Panc1 (cell line): ENCODE measurements at regions not wholly inside any gene's neighbourhood (a gene's known extent, or its start where the extent isn't known, plus 50 kb on each side); places are given as distances from the start of the nearest gene placed in this dataset.

Source experiments
- ATAC-seq: fragments of 200-7000 bp; cut with Tn5 transposase; 2 replicates; pipeline ENCODE4 v1.9.1; 2020; ENCODE audit warnings: mild to moderate bottlenecking, moderate library complexity
- BruUV-seq: library from RNA; stranded (reverse); fragments of 400-500 nt; replicated peaks from 2 replicates; lab custom pipeline; 2021; lab: Mats Ljungman, UMichigan
- CTCF ChIA-PET: fragments of 300-600 bp; sonication (Branson Sonifier 250); formaldehyde crosslinking; loops from one replicate; lab custom pipeline; 2022; ENCODE audit warnings: antibody characterized with exemption; lab: Charles Lee
- POLR2A ChIA-PET: fragments of 300-600 bp; sonication (Branson Sonifier 250); formaldehyde crosslinking; loops from one replicate; lab custom pipeline; 2022; ENCODE audit warnings: antibody characterized with exemption; lab: Charles Lee
- DNase-seq: peaks from one replicate; pipeline ENCODE4 v3.0.0-alpha.2; 2010; ENCODE audit warnings: low read depth, low spot score
- H3K27ac ChIP-seq: 2 replicates; pipeline ENCODE4 v1.5.1; 2011; ENCODE audit warnings: mild to moderate bottlenecking, low read length, inconsistent platforms
- H3K27me3 ChIP-seq: fragments of 200-500 bp; sonication (Bioruptor generic); 2 replicates; pipeline ENCODE4 v1.6.0; 2014; ENCODE audit warnings: low read length, inconsistent platforms; ENCODE audit not compliant: control insufficient read depth, insufficient read depth
- H3K36me3 ChIP-seq: fragments of 200-500 bp; sonication (Bioruptor generic); 2 replicates; pipeline ENCODE4 v1.5.1; 2014; ENCODE audit warnings: inconsistent platforms, mild to moderate bottlenecking, low read length, moderate library complexity; ENCODE audit not compliant: control insufficient read depth, insufficient read depth
- H3K4me1 ChIP-seq: 2 replicates; pipeline ENCODE4 v1.5.1; 2011; ENCODE audit warnings: inconsistent platforms, mild to moderate bottlenecking, low read length, moderate library complexity; ENCODE audit not compliant: control insufficient read depth, insufficient read depth
- H3K4me3 ChIP-seq, 2 experiments: 2 replicates each; pipeline ENCODE4 v1.5.1; 2011 to 2012; ENCODE audit warnings: low read depth in 2 of 2, low read length in 2 of 2, mild to moderate bottlenecking in 2 of 2, inconsistent platforms in 1 of 2, moderate library complexity in 1 of 2
- H3K9me3 ChIP-seq: fragments of 200-500 bp; sonication (Bioruptor generic); 2 replicates; pipeline ENCODE4 v1.5.1; 2014; ENCODE audit warnings: low read depth, mild to moderate bottlenecking, inconsistent platforms, low read length, moderate library complexity; ENCODE audit not compliant: control insufficient read depth, insufficient read depth
- POLR2AphosphoS5 ChIP-seq: IDR thresholded peaks from 2 replicates; pipeline ENCODE4 v1.6.1; 2012; ENCODE audit warnings: mild to moderate bottlenecking, low read depth, low read length, moderate library complexity
- SIN3A ChIP-seq: IDR thresholded peaks from 2 replicates; pipeline ENCODE4 v1.6.1; 2012; ENCODE audit warnings: low read depth, mild to moderate bottlenecking, low read length, moderate library complexity, borderline replicate concordance; ENCODE audit not compliant: insufficient read depth
- TCF7L2 ChIP-seq: IDR thresholded peaks from 2 replicates; pipeline ENCODE4 v1.6.1; 2011; ENCODE audit warnings: mild to moderate bottlenecking, low read depth, low read length, inconsistent platforms
- in situ Hi-C: cut with HindIII; loops from 2 replicates; pipeline ENCODE4 v1.10.0; 2016; ENCODE audit warnings: low sequenced_read_pairs, low pct_unique_long_range_greater_than_20kb
- intact Hi-C: fragments of 100-400 bp; cut with micrococcal nuclease; formaldehyde crosslinking; loops from one replicate; pipeline ENCODE4 v1.10.0; 2022; ENCODE audit not compliant: unreplicated experiment
- TF ChIP-seq, protein P1 (sequence below): fragments of 450-650 bp; IDR thresholded peaks from 2 replicates; pipeline ENCODE4 v1.5.1; 2017; ENCODE audit warnings: mild to moderate bottlenecking
- TF ChIP-seq, protein P2 (sequence below), 2 experiments: IDR thresholded peaks; 2 replicates each; pipeline ENCODE4 v1.6.1; 2011 to 2012; ENCODE audit warnings: low read depth in 2 of 2, control low read depth in 1 of 2, low read length in 1 of 2, mild to moderate bottlenecking in 1 of 2, moderate library complexity in 1 of 2; ENCODE audit not compliant: insufficient read depth in 1 of 2

DNA sequence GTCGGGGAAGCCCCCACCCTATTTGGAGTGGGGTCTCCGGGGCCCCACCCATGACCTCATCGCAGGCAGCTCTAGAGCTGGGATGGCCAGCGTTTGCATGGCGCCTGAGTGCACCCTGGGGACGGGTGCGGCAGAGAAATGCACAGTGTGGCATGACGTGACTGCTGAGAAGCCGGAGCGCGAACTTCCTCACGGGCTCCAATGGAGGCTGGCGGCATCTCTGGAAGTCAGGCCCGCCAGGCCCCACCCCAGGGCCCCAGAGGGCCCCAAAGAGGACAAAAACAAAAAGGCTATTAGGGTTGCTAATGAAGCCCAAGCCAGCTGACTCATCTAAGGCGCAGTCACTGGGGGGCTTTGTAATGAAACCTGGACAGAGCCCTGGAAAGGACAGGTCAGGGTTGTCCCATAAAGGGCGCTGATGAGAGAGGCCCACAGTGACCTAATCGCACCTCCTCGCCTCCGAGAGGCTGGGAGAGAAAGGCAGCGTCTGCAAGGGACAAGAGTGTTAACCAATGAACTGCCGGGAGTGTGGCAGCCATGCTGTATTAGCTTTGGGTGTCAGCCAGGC lies 86.0 kb upstream of the C1QTNF7 start:
- intact Hi-C loops (no loop called here), in situ Hi-C loops (no loop called here)
- TF ChIP-seq SIN3A (no peak), POLR2AphosphoS5 (no peak), TCF7L2 (no peak)
- TF ChIP-seq, protein P1, sequence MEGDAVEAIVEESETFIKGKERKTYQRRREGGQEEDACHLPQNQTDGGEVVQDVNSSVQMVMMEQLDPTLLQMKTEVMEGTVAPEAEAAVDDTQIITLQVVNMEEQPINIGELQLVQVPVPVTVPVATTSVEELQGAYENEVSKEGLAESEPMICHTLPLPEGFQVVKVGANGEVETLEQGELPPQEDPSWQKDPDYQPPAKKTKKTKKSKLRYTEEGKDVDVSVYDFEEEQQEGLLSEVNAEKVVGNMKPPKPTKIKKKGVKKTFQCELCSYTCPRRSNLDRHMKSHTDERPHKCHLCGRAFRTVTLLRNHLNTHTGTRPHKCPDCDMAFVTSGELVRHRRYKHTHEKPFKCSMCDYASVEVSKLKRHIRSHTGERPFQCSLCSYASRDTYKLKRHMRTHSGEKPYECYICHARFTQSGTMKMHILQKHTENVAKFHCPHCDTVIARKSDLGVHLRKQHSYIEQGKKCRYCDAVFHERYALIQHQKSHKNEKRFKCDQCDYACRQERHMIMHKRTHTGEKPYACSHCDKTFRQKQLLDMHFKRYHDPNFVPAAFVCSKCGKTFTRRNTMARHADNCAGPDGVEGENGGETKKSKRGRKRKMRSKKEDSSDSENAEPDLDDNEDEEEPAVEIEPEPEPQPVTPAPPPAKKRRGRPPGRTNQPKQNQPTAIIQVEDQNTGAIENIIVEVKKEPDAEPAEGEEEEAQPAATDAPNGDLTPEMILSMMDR: no peak
- TF ChIP-seq, protein P2, sequence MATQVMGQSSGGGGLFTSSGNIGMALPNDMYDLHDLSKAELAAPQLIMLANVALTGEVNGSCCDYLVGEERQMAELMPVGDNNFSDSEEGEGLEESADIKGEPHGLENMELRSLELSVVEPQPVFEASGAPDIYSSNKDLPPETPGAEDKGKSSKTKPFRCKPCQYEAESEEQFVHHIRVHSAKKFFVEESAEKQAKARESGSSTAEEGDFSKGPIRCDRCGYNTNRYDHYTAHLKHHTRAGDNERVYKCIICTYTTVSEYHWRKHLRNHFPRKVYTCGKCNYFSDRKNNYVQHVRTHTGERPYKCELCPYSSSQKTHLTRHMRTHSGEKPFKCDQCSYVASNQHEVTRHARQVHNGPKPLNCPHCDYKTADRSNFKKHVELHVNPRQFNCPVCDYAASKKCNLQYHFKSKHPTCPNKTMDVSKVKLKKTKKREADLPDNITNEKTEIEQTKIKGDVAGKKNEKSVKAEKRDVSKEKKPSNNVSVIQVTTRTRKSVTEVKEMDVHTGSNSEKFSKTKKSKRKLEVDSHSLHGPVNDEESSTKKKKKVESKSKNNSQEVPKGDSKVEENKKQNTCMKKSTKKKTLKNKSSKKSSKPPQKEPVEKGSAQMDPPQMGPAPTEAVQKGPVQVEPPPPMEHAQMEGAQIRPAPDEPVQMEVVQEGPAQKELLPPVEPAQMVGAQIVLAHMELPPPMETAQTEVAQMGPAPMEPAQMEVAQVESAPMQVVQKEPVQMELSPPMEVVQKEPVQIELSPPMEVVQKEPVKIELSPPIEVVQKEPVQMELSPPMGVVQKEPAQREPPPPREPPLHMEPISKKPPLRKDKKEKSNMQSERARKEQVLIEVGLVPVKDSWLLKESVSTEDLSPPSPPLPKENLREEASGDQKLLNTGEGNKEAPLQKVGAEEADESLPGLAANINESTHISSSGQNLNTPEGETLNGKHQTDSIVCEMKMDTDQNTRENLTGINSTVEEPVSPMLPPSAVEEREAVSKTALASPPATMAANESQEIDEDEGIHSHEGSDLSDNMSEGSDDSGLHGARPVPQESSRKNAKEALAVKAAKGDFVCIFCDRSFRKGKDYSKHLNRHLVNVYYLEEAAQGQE (IDR thresholded peaks at IDR 0.05; ENCODE audit: insufficient read depth in 1 of 2, low read depth in 2 of 2, low read length in 1 of 2): no peak
- H3K9me3 ChIP-seq: no peaks in the 10 kb centered on the region
- no peaks in the 10 kb centered on the region for H3K4me1 ChIP-seq
- H3K27ac ChIP-seq: no peak overlapping the region
- no peaks in the 10 kb centered on the region for H3K36me3 ChIP-seq
- no TSS peak for BruUV-seq
- CTCF ChIA-PET: no interaction called here
- POLR2A ChIA-PET: no interaction called here
- H3K4me3 ChIP-seq: no peak overlapping the region
- no peak for ATAC-seq
- no peak for DNase-seq
- no peaks in the 10 kb centered on the region for H3K27me3 ChIP-seq

DNA sequence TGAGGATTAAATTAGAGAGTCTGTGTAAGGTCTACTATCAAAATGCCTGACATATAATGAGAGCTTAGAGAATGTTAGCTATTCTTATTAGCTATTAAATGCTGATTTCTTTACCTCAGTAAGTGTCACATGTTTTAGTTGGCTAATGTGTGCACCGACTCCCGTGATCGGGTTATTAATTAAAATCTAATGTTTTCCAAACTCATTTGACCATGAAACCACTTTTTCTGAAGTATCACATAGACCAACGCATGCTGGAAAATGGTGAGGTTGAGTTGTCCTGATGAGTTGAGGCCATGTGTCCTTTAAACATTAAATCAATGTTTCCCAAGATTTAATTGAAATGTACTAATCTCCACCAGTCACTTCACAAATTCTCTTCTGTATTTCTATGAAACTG lies 84.8 kb upstream of the C1QTNF7 start:
- Histone ChIP-seq H3K36me3 (no peaks in the 10 kb centered on the region), H3K4me3 (no peak overlapping the region), H3K4me1 (no peaks in the 10 kb centered on the region), H3K27ac (no peak overlapping the region), H3K9me3 (no peaks in the 10 kb centered on the region), H3K27me3 (no peaks in the 10 kb centered on the region)
- BruUV-seq: no TSS peak
- in situ Hi-C loops: no loop called here
- no peak for TF ChIP-seq TCF7L2
- no peak for TF ChIP-seq POLR2AphosphoS5
- TF ChIP-seq SIN3A: no peak
- TF ChIP-seq, protein P1: no peak
- TF ChIP-seq, protein P2 (IDR thresholded peaks at IDR 0.05; ENCODE audit: insufficient read depth in 1 of 2, low read depth in 2 of 2, low read length in 1 of 2): no peak
- CTCF ChIA-PET: no interaction called here
- intact Hi-C loops: no loop called here
- POLR2A ChIA-PET: no interaction called here
- ATAC-seq (no peak), DNase-seq (no peak)
